HCT116 (cell line): ENCODE measurements at regions not wholly inside any gene's neighbourhood (a gene's known extent, or its start where the extent isn't known, plus 50 kb on each side); places are given as distances from the start of the nearest gene placed in this dataset.

Experiments used
- ATAC-seq: fragments of 200-7000 bp; cut with Tn5 transposase; 2 replicates; pipeline ENCODE4 v1.9.1; 2020; ENCODE audit warnings: mild to moderate bottlenecking, moderate library complexity
- BruUV-seq: library from RNA; stranded (reverse); fragments of 400-500 nt; replicated peaks from 2 replicates; lab custom pipeline; 2021; lab: Mats Ljungman, UMichigan
- CTCF ChIA-PET: fragments of 300-600 bp; sonication (Branson Sonifier 250); formaldehyde crosslinking; loops from one replicate; lab custom pipeline; 2021; ENCODE audit warnings: antibody characterized with exemption; lab: Charles Lee
- POLR2A ChIA-PET: fragments of 300-600, 350-600 bp; sonication (Branson Sonifier 250); formaldehyde crosslinking; loops from one replicate; lab custom pipeline; 2021; ENCODE audit warnings: antibody characterized with exemption; lab: Charles Lee
- RAD21 ChIA-PET, 2 experiments: fragments of 300-600 bp; sonication (Branson Sonifier 250); formaldehyde crosslinking; loops; one replicate each; lab custom pipeline; 2023; ENCODE audit warnings: low total read pairs in 2 of 2; ENCODE audit not compliant: uncharacterized antibody in 2 of 2, unreplicated experiment in 2 of 2, low non-redundant PET in 1 of 2; lab: Charles Lee
- DNase-seq: peaks from one replicate; pipeline ENCODE4 v3.0.0-alpha.2; 2010; ENCODE audit warnings: low read depth, low spot score
- H2AFZ ChIP-seq: fragments of 200-600 bp; shearing (Covaris generic), sonication (generic); 2 replicates; pipeline ENCODE4 v1.6.1; 2017; ENCODE audit warnings: low read depth, mixed run types, mixed read lengths, antibody characterized with exemption, low read length; ENCODE audit not compliant: poor library complexity, severe bottlenecking
- H3K27ac ChIP-seq: 2 replicates; pipeline ENCODE4 v1.5.1; 2012; ENCODE audit warnings: low read depth, low read length
- H3K27me3 ChIP-seq: fragments of 200-600 bp; sonication (generic); 2 replicates; pipeline ENCODE4 v1.6.1; 2016; ENCODE audit warnings: mixed run types, low read length, mixed read lengths; ENCODE audit not compliant: insufficient read depth
- H3K36me3 ChIP-seq, 2 experiments: fragments of 200-500 bp in 1 of 2; fragments of 200-600 bp in 1 of 2; sonication (Bioruptor generic) in 1 of 2; sonication (generic) in 1 of 2; 2 replicates each; pipeline versions ENCODE4 v1.5.1 to v1.6.1; 2014 to 2016; ENCODE audit warnings: low read length in 2 of 2, inconsistent platforms in 1 of 2, mixed read lengths in 1 of 2, mixed run types in 1 of 2; ENCODE audit not compliant: insufficient read depth in 2 of 2, control insufficient read depth in 1 of 2
- H3K4me1 ChIP-seq, 2 experiments: fragments of 200-600 bp in 1 of 2; sonication (generic) in 1 of 2; 2 replicates each; pipeline versions ENCODE4 v1.5.1 to v1.6.1; 2012 to 2017; ENCODE audit warnings: low read length in 2 of 2, inconsistent platforms in 1 of 2, mild to moderate bottlenecking in 1 of 2, mixed read lengths in 1 of 2, mixed run types in 1 of 2, moderate library complexity in 1 of 2; ENCODE audit not compliant: insufficient read depth in 2 of 2, control insufficient read depth in 1 of 2
- H3K4me2 ChIP-seq: fragments of 200-600 bp; sonication (generic); 2 replicates; pipeline ENCODE4 v1.6.1; 2017; ENCODE audit warnings: mixed run types, low read length, mixed read lengths
- H3K4me3 ChIP-seq, 2 experiments: fragments of 200-600 bp in 1 of 2; sonication (generic) in 1 of 2; replicated peaks in 1 of 2; 2 replicates each; pipeline ENCODE4 v1.5.1; 2011 to 2016; ENCODE audit warnings: low read length in 2 of 2, control low read depth in 1 of 2, low read depth in 1 of 2, mild to moderate bottlenecking in 1 of 2, mixed read lengths in 1 of 2, mixed run types in 1 of 2
- H3K79me2 ChIP-seq: fragments of 200-600 bp; sonication (generic); 2 replicates; pipeline ENCODE4 v1.6.1; 2017; ENCODE audit warnings: mild to moderate bottlenecking, mixed run types, low read length, moderate library complexity, mixed read lengths; ENCODE audit not compliant: insufficient read depth
- H3K9ac ChIP-seq: fragments of 200-600 bp; sonication (generic); 2 replicates; pipeline ENCODE4 v1.6.1; 2016; ENCODE audit warnings: low read length, mixed read lengths
- H3K9me2 ChIP-seq: fragments of 200-600 bp; sonication (generic), shearing (Covaris generic); 2 replicates; pipeline ENCODE4 v1.6.1; 2017; ENCODE audit warnings: mixed run types, mild to moderate bottlenecking, moderate library complexity; ENCODE audit not compliant: insufficient read depth
- H3K9me3 ChIP-seq, 2 experiments: fragments of 200-500 bp in 1 of 2; fragments of 200-600 bp in 1 of 2; sonication (Bioruptor generic) in 1 of 2; sonication (generic) in 1 of 2; 2 replicates each; pipeline ENCODE4 v1.6.1; 2014 to 2017; ENCODE audit warnings: low read length in 2 of 2, mixed read lengths in 2 of 2, inconsistent platforms in 1 of 2, low read depth in 1 of 2, mild to moderate bottlenecking in 1 of 2, mixed run types in 1 of 2, moderate library complexity in 1 of 2; ENCODE audit not compliant: control insufficient read depth in 1 of 2, insufficient read depth in 1 of 2
- H4K20me1 ChIP-seq: fragments of 200-600 bp; sonication (generic), shearing (Covaris generic); 2 replicates; pipeline ENCODE4 v1.6.1; 2017; ENCODE audit warnings: mixed run types, mild to moderate bottlenecking, moderate library complexity; ENCODE audit not compliant: insufficient read depth
- EGR1 ChIP-seq: IDR thresholded peaks from 2 replicates; pipeline ENCODE4 v1.6.1; 2012; ENCODE audit warnings: low read depth
- FOSL1 ChIP-seq: IDR thresholded peaks from 2 replicates; pipeline ENCODE4 v1.6.1; 2012; ENCODE audit warnings: low read depth
- POLR2A ChIP-seq: IDR thresholded peaks from 2 replicates; pipeline ENCODE4 v1.7.0; 2011; ENCODE audit warnings: borderline replicate concordance; ENCODE audit not compliant: insufficient read depth, insufficient read length; ENCODE audit errors: extremely low read depth
- POLR2AphosphoS5 ChIP-seq: IDR thresholded peaks from 2 replicates; pipeline ENCODE4 v1.6.1; 2011; ENCODE audit warnings: mild to moderate bottlenecking, low read depth, low read length, moderate library complexity
- RAD21 ChIP-seq: IDR thresholded peaks from 2 replicates; pipeline ENCODE4 v1.6.1; 2012; ENCODE audit warnings: low read depth, mild to moderate bottlenecking
- SIN3A ChIP-seq: IDR thresholded peaks from 2 replicates; pipeline ENCODE4 v1.6.1; 2012; ENCODE audit warnings: low read depth
- YY1 ChIP-seq: IDR thresholded peaks from 2 replicates; pipeline ENCODE4 v1.6.1; 2011; ENCODE audit warnings: low read length, low read depth, moderate library complexity, mild to moderate bottlenecking; ENCODE audit not compliant: insufficient replicate concordance; ENCODE audit errors: extremely low read depth
- ZFX ChIP-seq: fragments of 450-650 bp; IDR thresholded peaks from 2 replicates; pipeline ENCODE4 v1.6.1; 2017
- ZNF274 ChIP-seq: fragments of 200-500 bp; sonication (Bioruptor generic); IDR thresholded peaks from 2 replicates; pipeline ENCODE4 v1.6.1; 2014; ENCODE audit warnings: mild to moderate bottlenecking, low read depth, low read length, inconsistent platforms
- intact Hi-C: fragments of 100-400 bp; cut with micrococcal nuclease; formaldehyde crosslinking; loops from 2 replicates; pipeline ENCODE4 v1.10.0; 2022
- TF ChIP-seq, protein P1 (sequence below): IDR thresholded peaks from 2 replicates; pipeline ENCODE4 v1.6.1; 2012; ENCODE audit warnings: low read depth
- TF ChIP-seq, protein P2 (sequence below): IDR thresholded peaks from 2 replicates; pipeline ENCODE4 v1.6.1; 2011; ENCODE audit warnings: mild to moderate bottlenecking, low read length, moderate library complexity; ENCODE audit not compliant: insufficient replicate concordance; ENCODE audit errors: extremely low read depth

DNA sequence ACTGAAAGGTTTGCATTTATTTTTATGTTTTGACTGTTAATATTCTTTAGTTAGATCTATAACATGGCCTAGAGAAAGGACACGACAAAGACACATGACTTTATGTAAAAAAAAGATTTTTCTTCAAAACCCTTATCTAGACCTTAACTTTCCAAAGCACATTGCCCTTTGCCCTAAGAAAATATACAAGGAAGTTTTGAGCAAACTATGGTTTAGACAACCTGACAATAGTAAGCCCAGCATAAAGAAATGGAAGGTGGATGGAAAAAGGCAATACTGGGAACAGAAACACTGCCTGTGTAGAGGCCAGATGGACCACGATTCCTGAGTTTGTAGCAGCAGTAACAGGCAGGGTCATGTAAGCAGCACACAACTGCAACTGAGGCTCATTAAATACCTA is 724.0 kb downstream of the GALC start:
- TF ChIP-seq, protein P1, sequence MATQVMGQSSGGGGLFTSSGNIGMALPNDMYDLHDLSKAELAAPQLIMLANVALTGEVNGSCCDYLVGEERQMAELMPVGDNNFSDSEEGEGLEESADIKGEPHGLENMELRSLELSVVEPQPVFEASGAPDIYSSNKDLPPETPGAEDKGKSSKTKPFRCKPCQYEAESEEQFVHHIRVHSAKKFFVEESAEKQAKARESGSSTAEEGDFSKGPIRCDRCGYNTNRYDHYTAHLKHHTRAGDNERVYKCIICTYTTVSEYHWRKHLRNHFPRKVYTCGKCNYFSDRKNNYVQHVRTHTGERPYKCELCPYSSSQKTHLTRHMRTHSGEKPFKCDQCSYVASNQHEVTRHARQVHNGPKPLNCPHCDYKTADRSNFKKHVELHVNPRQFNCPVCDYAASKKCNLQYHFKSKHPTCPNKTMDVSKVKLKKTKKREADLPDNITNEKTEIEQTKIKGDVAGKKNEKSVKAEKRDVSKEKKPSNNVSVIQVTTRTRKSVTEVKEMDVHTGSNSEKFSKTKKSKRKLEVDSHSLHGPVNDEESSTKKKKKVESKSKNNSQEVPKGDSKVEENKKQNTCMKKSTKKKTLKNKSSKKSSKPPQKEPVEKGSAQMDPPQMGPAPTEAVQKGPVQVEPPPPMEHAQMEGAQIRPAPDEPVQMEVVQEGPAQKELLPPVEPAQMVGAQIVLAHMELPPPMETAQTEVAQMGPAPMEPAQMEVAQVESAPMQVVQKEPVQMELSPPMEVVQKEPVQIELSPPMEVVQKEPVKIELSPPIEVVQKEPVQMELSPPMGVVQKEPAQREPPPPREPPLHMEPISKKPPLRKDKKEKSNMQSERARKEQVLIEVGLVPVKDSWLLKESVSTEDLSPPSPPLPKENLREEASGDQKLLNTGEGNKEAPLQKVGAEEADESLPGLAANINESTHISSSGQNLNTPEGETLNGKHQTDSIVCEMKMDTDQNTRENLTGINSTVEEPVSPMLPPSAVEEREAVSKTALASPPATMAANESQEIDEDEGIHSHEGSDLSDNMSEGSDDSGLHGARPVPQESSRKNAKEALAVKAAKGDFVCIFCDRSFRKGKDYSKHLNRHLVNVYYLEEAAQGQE = no peak
- TF ChIP-seq ZNF274 (no peak), SIN3A (no peak), ZFX (no peak), POLR2A (no peak), RAD21 (no peak), YY1 (no peak)
- TF ChIP-seq, all 23 proteins: peak for 0
- Histone ChIP-seq H2AFZ (no peak overlapping the region), H3K9me2 (no peaks in the 10 kb centered on the region), H3K9me3 (peaks cover 0 to 28% of the 10 kb centered on the region in 2 experiments; a peak in 2 of 4 replicates), H3K79me2 (no peaks in the 10 kb centered on the region), H3K4me1 (no peaks in the 10 kb centered on the region), H4K20me1 (no peaks in the 10 kb centered on the region), H3K4me3 (no peak overlapping the region), H3K27me3 (no peaks in the 10 kb centered on the region), H3K9ac (no peak overlapping the region), H3K27ac (no peak overlapping the region), H3K4me2 (no peak overlapping the region), H3K36me3 (no peaks in the 10 kb centered on the region)
- no peak for DNase-seq
- POLR2A ChIA-PET = no interaction called here
- ATAC-seq = no peak
- CTCF ChIA-PET = no interaction called here
- intact Hi-C loops = no loop called here
- BruUV-seq = no TSS peak
- RAD21 ChIA-PET = no interaction called here

DNA sequence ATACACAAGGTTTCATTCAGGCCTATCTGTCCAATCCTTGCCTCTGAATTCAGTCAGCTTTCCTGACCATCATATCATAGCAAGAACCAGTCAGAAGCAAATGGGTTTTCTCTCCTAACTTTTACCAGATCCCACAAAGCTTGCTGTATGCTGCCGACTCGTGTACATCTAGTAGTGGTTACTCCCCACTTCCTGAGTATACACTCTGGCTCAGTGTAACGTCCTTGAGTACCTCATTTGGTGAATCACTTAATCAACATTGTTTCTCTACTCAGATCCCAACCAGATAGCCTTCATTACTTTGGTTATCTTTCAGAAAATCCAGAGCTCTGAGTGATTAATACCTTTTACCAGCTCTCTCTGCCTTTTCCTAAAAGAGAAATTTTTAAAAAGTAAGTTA is 728.2 kb downstream of the GALC start:
- no peak overlapping the region for H3K27ac ChIP-seq
- H3K4me3 ChIP-seq = no peak overlapping the region
- H3K4me2 ChIP-seq = no peak overlapping the region
- intact Hi-C loops = no loop called here
- ChIA-PET POLR2A (no interaction called here), CTCF (no interaction called here), RAD21 (no interaction called here)
- no peak for ATAC-seq
- H3K36me3 ChIP-seq = no peaks in the 10 kb centered on the region
- no peak overlapping the region for H2AFZ ChIP-seq
- H3K4me1 ChIP-seq = no peaks in the 10 kb centered on the region
- no peaks in the 10 kb centered on the region for H3K27me3 ChIP-seq
- H3K9ac ChIP-seq = no peak overlapping the region
- H3K9me2 ChIP-seq = no peaks in the 10 kb centered on the region
- DNase-seq = no peak
- H4K20me1 ChIP-seq = no peaks in the 10 kb centered on the region
- no peaks in the 10 kb centered on the region for H3K79me2 ChIP-seq
- no TSS peak for BruUV-seq
- H3K9me3 ChIP-seq = peaks cover 0 to 39% of the 10 kb centered on the region in 2 experiments; a peak in 2 of 4 replicates
- no peak for TF ChIP-seq POLR2AphosphoS5
- no peak for TF ChIP-seq YY1
- TF ChIP-seq EGR1 = no peak
- TF ChIP-seq, protein P2, sequence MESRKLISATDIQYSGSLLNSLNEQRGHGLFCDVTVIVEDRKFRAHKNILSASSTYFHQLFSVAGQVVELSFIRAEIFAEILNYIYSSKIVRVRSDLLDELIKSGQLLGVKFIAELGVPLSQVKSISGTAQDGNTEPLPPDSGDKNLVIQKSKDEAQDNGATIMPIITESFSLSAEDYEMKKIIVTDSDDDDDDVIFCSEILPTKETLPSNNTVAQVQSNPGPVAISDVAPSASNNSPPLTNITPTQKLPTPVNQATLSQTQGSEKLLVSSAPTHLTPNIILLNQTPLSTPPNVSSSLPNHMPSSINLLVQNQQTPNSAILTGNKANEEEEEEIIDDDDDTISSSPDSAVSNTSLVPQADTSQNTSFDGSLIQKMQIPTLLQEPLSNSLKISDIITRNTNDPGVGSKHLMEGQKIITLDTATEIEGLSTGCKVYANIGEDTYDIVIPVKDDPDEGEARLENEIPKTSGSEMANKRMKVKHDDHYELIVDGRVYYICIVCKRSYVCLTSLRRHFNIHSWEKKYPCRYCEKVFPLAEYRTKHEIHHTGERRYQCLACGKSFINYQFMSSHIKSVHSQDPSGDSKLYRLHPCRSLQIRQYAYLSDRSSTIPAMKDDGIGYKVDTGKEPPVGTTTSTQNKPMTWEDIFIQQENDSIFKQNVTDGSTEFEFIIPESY = no peak
- no peak for TF ChIP-seq FOSL1
- TF ChIP-seq, protein P1 = no peak
